ENCODE measurements at regions not wholly inside any gene's neighbourhood (a gene's known extent, or its start where the extent isn't known, plus 50 kb on each side); places are given as distances from the start of the nearest gene placed in this dataset.

DNA sequence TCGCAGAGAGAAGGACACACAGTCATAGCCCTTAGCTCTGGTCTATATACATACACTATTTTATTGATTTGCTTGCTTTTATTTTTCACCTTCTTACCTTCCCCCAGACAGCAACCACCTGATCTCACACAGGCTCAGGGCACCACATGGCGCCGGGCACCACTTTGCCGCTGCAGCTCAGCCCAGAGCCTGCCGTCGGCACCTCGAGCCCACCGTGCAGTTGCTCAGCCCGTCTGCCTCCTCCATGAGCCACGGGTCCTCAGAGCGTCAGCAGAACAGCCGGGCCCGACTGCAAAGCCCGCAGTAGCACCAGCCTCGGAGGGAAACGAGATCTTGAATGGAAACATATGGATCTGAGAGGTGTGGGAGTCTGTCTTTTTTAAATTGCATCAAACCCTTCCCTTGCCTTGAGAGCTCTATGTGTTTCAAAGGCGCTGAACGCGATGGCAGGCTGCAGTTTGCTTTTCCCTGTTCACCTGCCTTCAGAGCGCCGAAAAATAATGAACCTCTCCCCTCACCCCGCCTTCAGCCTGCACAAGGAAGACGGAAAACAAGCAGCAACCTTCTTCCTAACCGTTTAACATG lies 505.4 kb downstream of the MN1 start:
- TF ChIP-seq, protein P1, sequence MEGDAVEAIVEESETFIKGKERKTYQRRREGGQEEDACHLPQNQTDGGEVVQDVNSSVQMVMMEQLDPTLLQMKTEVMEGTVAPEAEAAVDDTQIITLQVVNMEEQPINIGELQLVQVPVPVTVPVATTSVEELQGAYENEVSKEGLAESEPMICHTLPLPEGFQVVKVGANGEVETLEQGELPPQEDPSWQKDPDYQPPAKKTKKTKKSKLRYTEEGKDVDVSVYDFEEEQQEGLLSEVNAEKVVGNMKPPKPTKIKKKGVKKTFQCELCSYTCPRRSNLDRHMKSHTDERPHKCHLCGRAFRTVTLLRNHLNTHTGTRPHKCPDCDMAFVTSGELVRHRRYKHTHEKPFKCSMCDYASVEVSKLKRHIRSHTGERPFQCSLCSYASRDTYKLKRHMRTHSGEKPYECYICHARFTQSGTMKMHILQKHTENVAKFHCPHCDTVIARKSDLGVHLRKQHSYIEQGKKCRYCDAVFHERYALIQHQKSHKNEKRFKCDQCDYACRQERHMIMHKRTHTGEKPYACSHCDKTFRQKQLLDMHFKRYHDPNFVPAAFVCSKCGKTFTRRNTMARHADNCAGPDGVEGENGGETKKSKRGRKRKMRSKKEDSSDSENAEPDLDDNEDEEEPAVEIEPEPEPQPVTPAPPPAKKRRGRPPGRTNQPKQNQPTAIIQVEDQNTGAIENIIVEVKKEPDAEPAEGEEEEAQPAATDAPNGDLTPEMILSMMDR (IDR thresholded peaks at IDR 0.05; ENCODE audit: low read depth, low read length), result no peak
- no peak for TF ChIP-seq EZH2phosphoT487 (IDR thresholded peaks at IDR 0.05; ENCODE audit: low read depth)
